Smooth muscle cell (in vitro differentiated cells): ENCODE measurements at regions not wholly inside any gene's neighbourhood (a gene's known extent, or its start where the extent isn't known, plus 50 kb on each side); places are given as distances from the start of the nearest gene placed in this dataset.

Experiments
- DNase-seq: peaks from one replicate; lab custom pipeline; 2025; ENCODE audit not compliant: unreplicated experiment; lab: John Stamatoyannopoulos, UW
- H2AFZ ChIP-seq: fragments of 200-600 bp; sonication (generic); 2 replicates; pipeline ENCODE4 v1.6.0; 2016; ENCODE audit warnings: antibody characterized with exemption, low read depth, mild to moderate bottlenecking
- H3F3A ChIP-seq: fragments of 200-600 bp; sonication (generic); 2 replicates; pipeline ENCODE4 v1.6.0; 2017; ENCODE audit warnings: antibody characterized with exemption, low read depth
- H3K27ac ChIP-seq: fragments of 200-600 bp; sonication (generic); 2 replicates; pipeline ENCODE4 v1.5.1; 2016; ENCODE audit warnings: low read depth, mild to moderate bottlenecking
- H3K27me3 ChIP-seq: fragments of 200-600 bp; sonication (generic); 2 replicates; pipeline ENCODE4 v1.6.1; 2016; ENCODE audit warnings: low read depth, mild to moderate bottlenecking
- H3K36me3 ChIP-seq: fragments of 200-600 bp; sonication (generic); 2 replicates; pipeline ENCODE4 v1.5.1; 2016; ENCODE audit warnings: low read depth
- H3K4me1 ChIP-seq: fragments of 200-600 bp; sonication (generic); 2 replicates; pipeline ENCODE4 v1.5.1; 2016; ENCODE audit warnings: low read depth
- H3K4me2 ChIP-seq: fragments of 200-600 bp; sonication (generic); 2 replicates; pipeline ENCODE4 v1.6.0; 2016; ENCODE audit warnings: mild to moderate bottlenecking
- H3K4me3 ChIP-seq: fragments of 200-600 bp; sonication (generic); 2 replicates; pipeline ENCODE4 v1.5.1; 2016; ENCODE audit warnings: mild to moderate bottlenecking
- H3K79me2 ChIP-seq: fragments of 200-600 bp; sonication (generic); 2 replicates; pipeline ENCODE4 v1.6.0; 2016; ENCODE audit warnings: low read depth, mild to moderate bottlenecking
- H3K9ac ChIP-seq: fragments of 200-600 bp; sonication (generic); 2 replicates; pipeline ENCODE4 v1.6.0; 2016; ENCODE audit warnings: low read depth
- H3K9me3 ChIP-seq: fragments of 200-600 bp; sonication (generic); replicated peaks from 2 replicates; pipeline ENCODE4 v1.5.1; 2016; ENCODE audit warnings: low read depth
- H4K20me1 ChIP-seq: fragments of 200-600 bp; sonication (generic); 2 replicates; pipeline ENCODE4 v1.6.0; 2016; ENCODE audit warnings: low read depth
- CTCF ChIP-seq: fragments of 200-600 bp; sonication (generic); IDR thresholded peaks from 2 replicates; pipeline ENCODE4 v1.5.1; 2017; ENCODE audit warnings: borderline replicate concordance, mild to moderate bottlenecking, antibody characterized with exemption; ENCODE audit not compliant: insufficient read depth, poor library complexity, severe bottlenecking
- WGBS: methylation state at CpG from one replicate; pipeline ENCODE4 v1.1.7; 2016; ENCODE audit warnings: low lambda C conversion rate; 5-methylcytosine and 5-hydroxymethylcytosine counted together

DNA sequence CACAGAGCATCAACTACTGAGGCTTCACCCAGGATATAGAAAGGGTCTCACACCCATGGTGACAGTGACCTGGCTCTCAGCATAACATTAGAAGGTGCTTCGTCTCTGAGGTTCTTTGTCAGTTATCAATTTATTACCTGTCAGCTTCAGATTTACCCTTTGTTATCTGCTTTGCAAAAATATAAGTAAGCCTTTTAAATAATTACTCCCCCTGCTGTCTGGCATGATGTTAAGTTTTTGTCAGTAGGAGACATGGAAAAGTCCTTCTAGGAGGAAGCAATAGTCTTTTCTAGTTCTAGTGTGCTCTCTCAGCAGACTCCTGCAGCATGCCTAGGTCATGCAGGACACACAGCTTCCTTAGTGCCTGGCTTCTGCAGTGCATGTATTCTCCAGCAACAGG, 149.9 kb downstream of the RDH14 start:
- WGBS = 86% methylated on average over 1 of the region's 1 CpG
- DNase-seq = no peak
- no peak for TF ChIP-seq CTCF
- Histone ChIP-seq H4K20me1 (no peaks in the 10 kb centered on the region), H3K4me1 (no peaks in the 10 kb centered on the region), H3K9ac (no peak overlapping the region), H3K27me3 (no peaks in the 10 kb centered on the region), H3K9me3 (no peaks in the 10 kb centered on the region), H3K4me3 (no peak overlapping the region), H3K79me2 (no peaks in the 10 kb centered on the region), H3K4me2 (no peak overlapping the region), H3K36me3 (no peaks in the 10 kb centered on the region), H2AFZ (no peak overlapping the region), H3K27ac (no peak overlapping the region), H3F3A (peaks cover 3% of the 10 kb centered on the region)

DNA sequence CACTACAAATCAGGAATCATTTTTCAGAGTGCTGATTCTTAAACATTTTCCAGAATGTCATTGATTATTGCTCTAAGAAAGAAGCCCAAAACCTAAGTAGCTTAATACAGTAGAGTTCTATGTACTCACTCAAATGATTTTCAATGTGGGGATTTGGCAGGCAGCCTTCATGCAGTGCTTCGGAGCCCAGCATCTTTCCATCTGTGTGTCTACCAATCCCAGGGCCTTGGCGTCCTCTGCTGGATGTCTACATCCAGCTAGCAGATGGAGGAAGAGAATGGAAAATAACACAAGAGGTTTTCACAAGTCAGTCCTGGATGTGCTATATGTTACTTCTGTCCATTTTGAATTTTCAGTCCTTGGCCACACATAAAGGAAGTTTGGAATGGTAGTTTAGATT, 151.8 kb downstream of the RDH14 start:
- Histone ChIP-seq H3K4me3 (no peak overlapping the region), H3K79me2 (no peaks in the 10 kb centered on the region), H3K27ac (no peak overlapping the region), H3F3A (no peaks in the 10 kb centered on the region), H4K20me1 (no peaks in the 10 kb centered on the region), H2AFZ (no peak overlapping the region), H3K4me2 (no peak overlapping the region), H3K4me1 (no peaks in the 10 kb centered on the region), H3K36me3 (no peaks in the 10 kb centered on the region), H3K9ac (no peak overlapping the region), H3K27me3 (no peaks in the 10 kb centered on the region), H3K9me3 (no peaks in the 10 kb centered on the region)
- TF ChIP-seq CTCF = no peak
- DNase-seq = no peak
- WGBS = 96% methylated on average over 2 of the region's 2 CpGs

GRCh38 chr2:18406219-18406618, 154.2 kb downstream of the RDH14 start:
- Histone ChIP-seq H3K9ac (no peak overlapping the region), H4K20me1 (no peaks in the 10 kb centered on the region), H3K36me3 (no peaks in the 10 kb centered on the region), H3K4me3 (no peak overlapping the region), H3K4me1 (no peaks in the 10 kb centered on the region), H3F3A (no peaks in the 10 kb centered on the region), H3K27ac (no peak overlapping the region), H2AFZ (no peak overlapping the region), H3K4me2 (no peak overlapping the region), H3K79me2 (no peaks in the 10 kb centered on the region), H3K27me3 (no peaks in the 10 kb centered on the region), H3K9me3 (no peaks in the 10 kb centered on the region)
- WGBS = 90% methylated on average over 2 of the region's 2 CpGs
- TF ChIP-seq CTCF = no peak
- no peak for DNase-seq

- Histone ChIP-seq H3K9me3 (no peaks in the 10 kb centered on the region), H3K36me3 (no peaks in the 10 kb centered on the region), H3K27ac (no peak overlapping the region), H3K4me2 (no peak overlapping the region), H4K20me1 (no peaks in the 10 kb centered on the region), H3F3A (no peaks in the 10 kb centered on the region), H3K79me2 (no peaks in the 10 kb centered on the region), H3K9ac (no peak overlapping the region), H2AFZ (no peak overlapping the region), H3K4me3 (no peak overlapping the region), H3K4me1 (no peaks in the 10 kb centered on the region), H3K27me3 (no peaks in the 10 kb centered on the region)
- no peak for DNase-seq
- 70% methylated on average over 5 of the region's 5 CpGs for WGBS
- TF ChIP-seq CTCF = peak; percentile 39
These were observed 155.7 kb downstream of the RDH14 start for GRCh38 chr2:18404708-18405107.
